Activated CD4-positive, alpha-beta T cell treated with anti-CD3 and anti-CD28 coated beads for 24 hours (primary cell): ENCODE measurements at regions not wholly inside any gene's neighbourhood (a gene's known extent, or its start where the extent isn't known, plus 50 kb on each side); places are given as distances from the start of the nearest gene placed in this dataset.

Experiments used
- DNase-seq, 2 donors: peaks; one replicate each; pipeline ENCODE4 v3.0.0-alpha.2; 2020; ENCODE audit warnings: low read depth in 2 of 2

DNA sequence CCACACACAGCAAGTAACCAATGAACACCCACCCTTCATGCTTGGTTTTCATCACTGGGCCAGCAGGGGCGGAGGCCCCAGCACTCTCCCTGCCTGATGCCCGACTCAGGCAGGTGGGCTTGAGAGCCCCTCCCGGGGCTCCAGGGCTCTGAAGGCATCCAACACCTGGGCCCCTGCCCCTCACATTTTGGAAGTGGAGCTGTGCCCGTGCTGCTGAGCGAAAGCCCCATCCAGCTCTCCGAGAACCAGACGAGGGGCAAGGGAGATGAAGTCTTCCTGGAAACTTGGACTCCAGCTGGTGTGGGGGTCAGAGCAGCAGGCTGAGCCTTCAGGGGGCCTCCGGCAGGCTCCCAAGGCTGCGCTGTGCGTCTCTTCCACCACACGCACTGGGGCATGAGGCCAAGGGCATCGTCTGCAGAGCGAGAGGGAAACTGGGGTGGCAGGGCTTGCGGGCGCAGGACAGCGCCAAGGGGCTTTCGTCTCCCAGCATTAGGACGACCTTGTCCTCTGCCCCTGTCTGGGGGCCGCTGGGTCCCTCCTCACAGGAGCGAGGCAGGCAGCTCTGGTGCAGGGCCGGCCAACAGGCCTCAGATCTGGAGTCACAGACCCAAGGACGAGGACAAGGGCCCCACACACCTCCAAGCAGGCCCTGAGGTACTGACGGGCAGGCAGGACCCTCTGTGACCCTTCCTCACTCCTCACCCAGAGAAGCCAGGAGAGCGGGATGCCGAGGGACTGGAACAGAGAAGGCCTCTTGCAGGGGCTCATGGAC lies 108.3 kb upstream of the FAM20C start:
- DNase-seq: no peak

- DNase-seq: no peak
Observed at GRCh38 chr7:84633-85020, 107.7 kb upstream of the FAM20C start.

GRCh38 chr7:85074-85882 lies 107.1 kb upstream of the FAM20C start:
- DNase-seq: no peak

DNA sequence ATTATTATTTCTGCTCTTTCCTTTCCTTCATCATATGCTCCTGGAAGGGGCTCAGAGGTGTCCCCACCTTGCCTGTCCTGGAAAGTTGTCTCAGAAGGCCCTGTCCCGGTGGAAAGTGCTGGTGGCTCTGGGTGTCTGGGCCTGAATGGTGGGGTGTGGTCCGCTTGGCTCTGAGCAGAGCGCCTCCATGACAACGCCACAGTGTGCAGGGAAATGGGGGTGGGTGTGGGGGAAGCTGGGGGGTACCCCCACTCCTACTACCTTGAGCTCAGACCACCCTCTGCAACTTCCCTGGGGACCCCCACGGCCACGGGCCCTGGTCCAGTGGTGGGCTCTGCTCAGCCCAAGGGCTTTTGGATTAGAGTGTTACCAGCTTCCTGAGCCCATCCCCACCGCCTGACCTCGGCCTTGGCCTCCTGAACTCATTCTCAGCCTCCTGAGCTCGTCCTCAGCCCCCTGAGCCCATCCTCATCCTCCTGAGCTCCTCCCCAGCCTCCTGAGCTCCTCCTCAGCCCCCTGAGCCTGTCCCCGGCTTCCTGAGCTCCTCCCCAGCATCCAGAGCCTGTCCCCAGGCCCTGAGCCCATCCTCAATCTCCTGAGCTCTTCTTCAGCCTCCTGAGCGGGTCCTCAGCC lies 106.4 kb upstream of the FAM20C start:
- DNase-seq: no peak

GRCh38 chr7:86629-87028 lies 105.7 kb upstream of the FAM20C start:
- no peak for DNase-seq

GRCh38 chr7:87047-87446 lies 105.3 kb upstream of the FAM20C start:
- DNase-seq: no peak

DNA sequence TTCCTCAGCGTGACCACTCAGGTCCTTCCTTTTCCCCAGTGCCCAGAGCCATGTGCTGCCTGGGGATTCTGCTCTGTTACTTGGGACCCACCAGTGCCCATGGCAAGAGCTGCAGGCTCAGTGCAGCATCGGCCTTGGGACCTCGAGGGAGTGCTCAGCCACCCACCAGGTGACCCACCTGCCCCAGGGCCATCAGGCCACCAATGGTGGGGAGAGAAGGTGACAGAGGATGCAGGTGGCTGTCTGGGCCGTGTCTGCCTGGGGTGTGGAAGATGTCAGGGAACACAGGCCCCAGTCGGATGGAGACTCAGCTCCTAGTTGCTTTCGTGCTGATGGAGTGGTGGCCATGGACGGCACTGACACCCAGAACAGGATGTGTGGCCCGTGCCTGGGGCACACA lies 104.7 kb upstream of the FAM20C start:
- DNase-seq: no peak

DNA sequence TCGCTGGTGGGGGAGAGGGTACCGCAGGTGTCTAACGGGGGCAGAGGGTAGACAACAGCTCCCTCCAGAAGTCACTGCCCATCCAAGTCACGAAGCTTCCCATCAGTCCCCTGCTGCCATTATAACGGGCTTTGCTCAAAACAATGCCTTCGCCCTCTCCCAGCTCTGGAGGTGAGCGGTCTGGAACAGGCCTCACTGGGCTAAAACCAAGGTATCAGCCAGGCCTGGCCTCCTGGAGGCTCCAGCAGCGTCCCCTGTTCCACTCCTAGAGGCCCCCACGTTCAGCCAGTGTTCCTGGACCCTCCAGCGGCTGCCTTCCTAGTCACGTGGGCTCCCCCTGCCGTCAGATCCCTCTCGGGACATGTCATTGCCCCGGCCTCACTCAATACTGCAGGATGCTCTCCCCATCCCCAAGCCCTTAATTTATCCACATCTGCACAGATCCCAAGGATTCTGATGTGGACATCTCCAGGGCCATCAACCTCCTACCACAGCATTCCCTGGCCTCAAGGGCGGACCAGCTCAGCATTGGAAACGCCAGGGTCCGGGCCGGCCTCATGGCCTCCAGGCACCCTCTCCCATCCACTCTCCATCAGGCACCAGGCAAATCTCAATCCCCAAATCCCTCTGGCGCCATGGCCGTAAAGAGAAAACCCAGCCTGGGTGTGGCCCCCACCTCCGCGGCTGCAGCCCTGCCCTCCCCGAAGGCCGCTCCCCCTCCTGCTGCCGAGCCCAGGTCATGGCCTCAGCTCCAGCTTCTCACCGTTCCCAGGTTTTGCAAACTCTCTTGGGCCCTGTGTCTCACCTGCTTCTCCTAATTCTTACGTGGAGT lies 104.1 kb upstream of the FAM20C start:
- no peak for DNase-seq

GRCh38 chr7:88927-89231 lies 103.5 kb upstream of the FAM20C start:
- DNase-seq: no peak

DNA sequence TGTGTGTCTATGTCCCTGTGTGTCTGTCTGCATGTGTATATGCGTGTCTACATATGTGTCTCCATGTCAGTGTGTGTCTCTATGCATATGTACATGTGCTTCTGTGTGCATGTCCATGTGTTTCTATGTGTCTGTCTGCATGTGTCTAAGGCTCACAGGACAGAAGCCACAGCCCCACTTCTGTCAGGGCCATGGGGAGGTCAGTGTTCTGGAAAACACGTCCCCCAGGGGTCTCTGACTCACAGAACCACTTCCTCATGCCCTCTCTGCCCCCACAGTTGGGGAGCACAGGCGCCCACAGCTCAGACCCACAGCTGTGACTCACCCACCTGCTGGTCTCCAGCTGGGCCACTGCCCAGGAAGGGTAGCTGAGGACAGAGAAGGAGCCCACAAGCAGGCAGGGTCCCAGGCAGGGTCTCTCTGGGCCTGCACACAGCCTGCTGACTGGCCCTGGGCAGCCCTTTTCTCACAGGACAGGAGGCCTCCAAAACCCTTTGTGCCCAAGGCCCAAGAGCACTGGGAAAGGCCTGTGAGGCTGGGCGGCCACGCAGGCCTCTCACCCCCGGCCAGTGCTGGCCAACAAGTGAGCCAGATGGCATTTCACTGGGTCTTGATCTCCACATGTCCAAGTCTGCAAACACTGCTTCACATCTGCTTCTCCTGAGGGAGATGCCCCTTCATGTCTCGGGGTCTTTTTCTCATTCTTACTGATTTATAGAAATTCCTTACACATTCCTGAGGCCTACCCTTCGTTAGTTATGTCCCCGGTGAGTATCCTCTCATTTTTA lies 102.9 kb upstream of the FAM20C start:
- DNase-seq: no peak

GRCh38 chr7:90111-91063 lies 102.0 kb upstream of the FAM20C start:
- DNase-seq: no peak

DNA sequence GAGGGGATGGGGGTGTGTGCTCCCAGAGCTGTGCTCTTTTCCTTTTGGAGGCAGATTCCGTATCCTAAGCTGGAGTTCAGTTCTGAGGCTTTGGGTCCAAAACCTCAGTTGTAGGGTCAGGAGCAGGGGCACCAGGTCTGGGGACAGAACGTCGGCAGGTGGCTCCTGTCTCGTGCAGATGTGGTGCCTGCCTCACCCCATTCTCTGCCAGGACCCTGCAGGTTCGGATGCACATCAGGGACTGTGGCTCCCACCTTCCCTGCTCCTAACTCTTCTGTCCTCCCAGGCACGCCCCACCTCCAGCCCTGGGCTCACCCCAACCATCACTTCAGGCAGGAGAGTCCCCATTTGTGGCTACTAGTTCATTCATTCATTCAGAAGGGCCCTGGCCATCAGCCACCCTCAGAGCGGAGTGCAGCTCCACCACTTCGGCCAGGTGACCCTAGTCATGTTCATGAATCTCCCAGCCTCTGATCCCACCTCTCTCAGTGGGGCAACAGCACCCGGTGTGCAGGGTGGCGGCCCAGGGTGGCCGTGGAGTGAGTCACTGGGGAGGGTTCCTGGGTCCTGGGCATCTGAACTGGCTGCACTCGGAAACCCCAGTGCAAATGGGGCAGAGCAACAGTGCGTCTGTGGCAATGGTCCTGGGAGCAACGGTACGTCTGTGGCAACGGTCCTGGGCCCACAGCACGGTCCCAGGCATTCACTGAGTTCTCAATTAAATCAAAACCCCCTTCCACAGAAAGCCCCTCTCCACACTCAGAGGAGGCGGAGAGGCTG lies 100.8 kb upstream of the FAM20C start:
- no peak for DNase-seq

DNA sequence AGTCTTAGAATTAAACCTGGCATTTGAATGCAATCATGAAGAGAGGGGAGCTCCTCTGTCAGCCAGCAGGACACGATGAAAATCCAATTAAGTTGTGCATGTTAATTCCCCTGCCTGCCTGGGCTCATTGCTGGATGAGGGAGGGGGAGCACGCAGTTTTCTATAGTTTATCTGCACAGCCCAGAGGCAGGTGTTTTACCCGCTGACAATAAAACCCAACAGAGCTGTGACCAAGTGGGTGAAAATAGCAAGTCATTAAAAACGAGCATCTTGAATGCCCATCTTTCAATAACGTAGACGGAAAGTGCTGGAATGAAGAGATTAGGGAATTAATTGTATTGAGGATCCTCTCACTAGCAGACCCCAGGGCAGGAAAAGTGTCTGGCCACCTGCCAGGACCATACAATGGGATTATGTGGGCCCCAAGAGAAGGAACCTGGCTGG lies 100.1 kb upstream of the FAM20C start:
- DNase-seq: no peak

- no peak for DNase-seq
Observed at GRCh38 chr7:92888-93672, 99.3 kb upstream of the FAM20C start.

DNA sequence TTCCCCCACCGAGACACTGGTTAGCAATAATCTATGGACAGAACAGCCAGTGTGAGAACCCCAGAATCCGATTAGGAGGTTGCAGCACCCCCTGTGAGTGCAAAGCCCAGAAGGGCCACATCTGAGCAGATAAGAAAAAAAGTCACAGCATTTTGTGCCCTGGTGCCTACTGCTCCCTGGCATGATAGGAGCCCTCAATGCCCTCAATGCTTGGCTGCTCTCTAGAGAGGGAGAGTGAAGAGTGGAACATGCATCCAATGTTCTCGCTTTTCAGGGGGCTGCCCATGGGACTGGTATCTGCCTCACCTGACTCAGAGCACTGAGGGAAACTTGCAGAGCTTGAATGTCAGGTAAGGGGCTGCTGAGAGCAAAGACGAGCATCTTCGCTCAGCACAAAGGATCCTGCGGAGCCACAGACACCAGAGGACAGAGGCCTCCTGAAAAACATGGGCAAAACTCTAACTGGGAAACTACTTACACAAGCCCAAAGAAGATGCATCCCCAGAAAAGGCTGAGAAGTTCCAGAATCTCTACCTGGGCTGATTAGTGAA lies 98.0 kb upstream of the FAM20C start:
- DNase-seq: no peak

GRCh38 chr7:95180-95862 lies 97.0 kb upstream of the FAM20C start:
- DNase-seq: no peak

GRCh38 chr7:95863-96260 lies 96.5 kb upstream of the FAM20C start:
- DNase-seq: no peak

DNA sequence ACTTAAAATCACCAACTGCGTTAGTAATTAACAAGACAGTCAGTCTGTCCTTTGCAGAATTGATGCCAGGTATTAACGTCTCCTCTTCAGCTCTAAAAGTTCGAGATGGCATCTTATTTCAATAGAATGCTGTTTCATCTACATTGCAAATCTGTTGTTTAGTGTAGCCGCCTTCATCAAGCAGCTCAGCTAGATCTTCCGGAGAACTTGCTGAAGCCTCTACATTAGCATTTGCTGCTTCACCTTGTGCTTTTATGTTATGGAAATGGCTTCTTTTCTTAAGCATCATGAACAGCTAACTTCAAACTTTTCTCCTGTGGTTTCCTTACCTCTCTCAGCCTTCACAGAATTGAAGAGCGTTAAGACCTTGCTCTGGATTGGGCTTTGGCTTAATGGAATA lies 95.5 kb upstream of the FAM20C start:
- no peak for DNase-seq
